ENCODE measurements at regions not wholly inside any gene's neighbourhood (a gene's known extent, or its start where the extent isn't known, plus 50 kb on each side); places are given as distances from the start of the nearest gene placed in this dataset.

DNA sequence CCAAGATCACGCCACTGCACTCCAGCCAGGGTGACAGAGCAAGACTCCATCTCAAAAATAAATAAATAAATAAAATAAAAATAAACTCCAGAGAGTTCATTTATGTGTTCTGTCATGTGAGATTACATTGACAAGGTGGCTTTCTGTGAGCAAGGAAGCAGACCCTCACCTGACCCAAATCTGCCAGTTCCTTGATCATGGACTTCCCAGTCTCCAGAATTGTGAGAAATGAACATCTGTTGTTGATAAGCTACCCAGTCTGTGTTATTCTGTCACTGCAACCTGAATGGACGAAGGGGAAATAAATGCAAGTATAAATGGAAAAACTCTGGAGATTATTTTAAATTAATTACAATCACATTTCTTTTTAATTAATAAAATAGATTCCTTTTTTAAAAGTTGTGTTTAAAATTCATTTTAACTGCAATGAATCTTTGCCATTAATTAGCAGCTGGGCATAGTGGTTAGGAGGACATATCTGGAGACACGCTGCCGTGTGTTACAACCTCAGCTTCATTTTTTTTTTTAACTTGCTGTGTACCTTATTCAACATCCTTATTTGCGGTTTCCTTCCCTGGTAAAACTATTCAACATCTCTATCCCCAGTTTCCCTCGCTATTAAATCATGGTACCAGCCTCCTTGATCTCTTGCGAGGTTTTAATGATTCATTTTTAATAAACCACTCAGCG, 376.4 kb downstream of the CHSY3 start:
- peaks cover 0 to 5% (median 0%) of the 10 kb centered on the region in 11 donors for H3K9me3 ChIP-seq
- 75 to 77% methylated on average over 8 of the region's 8 CpGs for WGBS, 2 donors
- TF ChIP-seq, protein P1, sequence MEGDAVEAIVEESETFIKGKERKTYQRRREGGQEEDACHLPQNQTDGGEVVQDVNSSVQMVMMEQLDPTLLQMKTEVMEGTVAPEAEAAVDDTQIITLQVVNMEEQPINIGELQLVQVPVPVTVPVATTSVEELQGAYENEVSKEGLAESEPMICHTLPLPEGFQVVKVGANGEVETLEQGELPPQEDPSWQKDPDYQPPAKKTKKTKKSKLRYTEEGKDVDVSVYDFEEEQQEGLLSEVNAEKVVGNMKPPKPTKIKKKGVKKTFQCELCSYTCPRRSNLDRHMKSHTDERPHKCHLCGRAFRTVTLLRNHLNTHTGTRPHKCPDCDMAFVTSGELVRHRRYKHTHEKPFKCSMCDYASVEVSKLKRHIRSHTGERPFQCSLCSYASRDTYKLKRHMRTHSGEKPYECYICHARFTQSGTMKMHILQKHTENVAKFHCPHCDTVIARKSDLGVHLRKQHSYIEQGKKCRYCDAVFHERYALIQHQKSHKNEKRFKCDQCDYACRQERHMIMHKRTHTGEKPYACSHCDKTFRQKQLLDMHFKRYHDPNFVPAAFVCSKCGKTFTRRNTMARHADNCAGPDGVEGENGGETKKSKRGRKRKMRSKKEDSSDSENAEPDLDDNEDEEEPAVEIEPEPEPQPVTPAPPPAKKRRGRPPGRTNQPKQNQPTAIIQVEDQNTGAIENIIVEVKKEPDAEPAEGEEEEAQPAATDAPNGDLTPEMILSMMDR (IDR thresholded peaks at IDR 0.05): no peak
- intact Hi-C loops (cut with DNase I): no loop called here
- no peak overlapping the region for H3K4me3 ChIP-seq
- no peak overlapping the region for H3K27ac ChIP-seq
- no peaks in the 10 kb centered on the region for H3K4me1 ChIP-seq
- no peak for ATAC-seq
- DNase-seq: no peak
- H3K27me3 ChIP-seq: no peaks in the 10 kb centered on the region
- H3K36me3 ChIP-seq: no peaks in the 10 kb centered on the region

DNA sequence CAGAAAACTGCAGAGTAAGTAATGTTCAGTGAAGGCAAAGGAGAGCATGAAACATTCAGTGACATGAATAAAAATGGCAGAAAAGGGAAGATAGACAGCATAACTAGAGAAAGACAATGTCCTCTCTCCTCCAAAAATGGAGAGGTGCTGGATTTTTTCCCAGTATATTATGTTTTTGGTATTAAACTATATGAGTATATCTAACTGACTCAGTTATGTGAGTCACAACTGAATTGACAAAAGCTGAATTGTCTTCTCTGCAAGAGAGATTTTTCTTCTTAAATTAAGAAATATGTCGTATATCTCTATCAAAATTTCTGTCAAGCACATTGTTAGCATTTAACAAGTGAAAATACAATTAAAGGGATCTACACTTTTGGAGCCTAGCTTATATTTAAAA, 375.1 kb downstream of the CHSY3 start:
- Histone ChIP-seq H3K27ac (no peak overlapping the region), H3K4me3 (no peak overlapping the region), H3K36me3 (no peaks in the 10 kb centered on the region), H3K27me3 (no peaks in the 10 kb centered on the region), H3K9me3 (no peaks in the 10 kb centered on the region), H3K4me1 (no peaks in the 10 kb centered on the region)
- DNase-seq: no peak
- ATAC-seq: no peak
- TF ChIP-seq, protein P1 (IDR thresholded peaks at IDR 0.05): no peak
- intact Hi-C loops (cut with DNase I): no loop called here
- whole genome bisulfite sequencing, 2 donors: 68 to 82% methylated on average over 1 of the region's 1 CpG

DNA sequence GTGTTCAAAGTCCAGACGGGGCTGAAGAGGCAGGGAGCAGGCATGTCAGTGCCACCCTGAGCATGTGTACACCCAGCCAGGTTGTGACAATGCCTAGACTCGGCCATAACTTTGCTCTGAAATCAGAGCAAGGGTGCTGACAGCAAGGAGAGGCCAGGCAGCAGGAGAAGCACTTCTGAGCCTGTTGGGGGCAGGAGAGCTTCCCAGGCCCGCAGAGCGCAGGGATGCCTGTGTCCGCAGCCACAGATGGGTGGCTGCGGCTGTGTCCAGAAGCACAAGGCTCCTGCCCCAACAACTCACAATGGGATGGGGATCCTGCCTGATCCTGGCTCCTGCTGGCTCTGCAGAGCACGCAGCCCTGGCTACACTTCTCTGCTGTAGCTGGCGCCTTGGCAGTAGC, 373.9 kb downstream of the CHSY3 start:
- ATAC-seq: no peak
- Histone ChIP-seq H3K36me3 (no peaks in the 10 kb centered on the region), H3K4me1 (no peaks in the 10 kb centered on the region), H3K27me3 (no peaks in the 10 kb centered on the region), H3K4me3 (no peak overlapping the region), H3K27ac (no peak overlapping the region), H3K9me3 (no peaks in the 10 kb centered on the region)
- TF ChIP-seq, protein P1 (IDR thresholded peaks at IDR 0.05): no peak
- WGBS, 2 donors: 77 to 84% methylated on average over 8 of the region's 8 CpGs
- intact Hi-C loops (cut with DNase I): no loop called here
- no peak for DNase-seq

DNA sequence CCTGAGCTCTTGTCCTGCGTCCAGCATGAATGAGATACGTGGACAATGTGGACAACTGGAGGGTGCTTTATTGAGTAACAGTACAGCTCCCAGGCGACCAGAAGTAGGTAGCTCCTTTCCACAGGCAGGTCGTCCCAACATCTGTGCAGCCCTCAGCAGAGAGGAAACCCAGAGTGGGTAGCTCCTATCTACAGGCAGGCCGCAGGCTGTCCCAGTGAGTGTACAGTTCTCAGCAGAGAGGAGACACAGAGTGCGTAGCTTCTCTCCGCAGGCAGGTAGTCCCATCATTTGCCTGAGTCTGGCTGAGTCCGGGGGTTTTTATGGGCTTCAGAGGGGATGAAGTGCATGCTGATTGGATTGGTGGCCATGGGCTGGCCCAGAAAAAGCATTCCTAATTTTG, 373.3 kb downstream of the CHSY3 start:
- intact Hi-C loops (cut with DNase I): no loop called here
- Histone ChIP-seq H3K36me3 (no peaks in the 10 kb centered on the region), H3K27ac (no peak overlapping the region), H3K4me1 (no peaks in the 10 kb centered on the region), H3K27me3 (no peaks in the 10 kb centered on the region), H3K4me3 (no peak overlapping the region), H3K9me3 (no peaks in the 10 kb centered on the region)
- TF ChIP-seq, protein P1 (IDR thresholded peaks at IDR 0.05): no peak
- ATAC-seq (no peak), DNase-seq (no peak)
- 93 to 95% methylated on average over 8 of the region's 8 CpGs for WGBS, 2 donors

Data from heart right ventricle (tissue), 16 donors.